Esophagus squamous epithelium (tissue), 4 donors: ENCODE measurements at regions not wholly inside any gene's neighbourhood (a gene's known extent, or its start where the extent isn't known, plus 50 kb on each side); places are given as distances from the start of the nearest gene placed in this dataset.

Source experiments
- CTCF ChIP-seq, 6 experiments: fragments of 450-650 bp in 4 of 6; fragments of 200-600 bp in 2 of 6; sonication (generic) in 2 of 6; IDR thresholded peaks; one replicate each; pipeline ENCODE4 v1.5.1; 2016 to 2019; ENCODE audit warnings: antibody characterized with exemption in 6 of 6, mild to moderate bottlenecking in 4 of 6, moderate library complexity in 4 of 6
- POLR2A ChIP-seq, 4 donors: fragments of 450-650 bp; IDR thresholded peaks; one replicate each; pipeline ENCODE4 v1.6.1; 2017; ENCODE audit warnings: antibody characterized with exemption in 4 of 4, mild to moderate bottlenecking in 4 of 4, moderate library complexity in 3 of 4

- TF ChIP-seq POLR2A (IDR thresholded peaks at IDR 0.05) (no peak), CTCF (IDR thresholded peaks at IDR 0.05) (no peak)
Measured at GRCh38 chr6:40930045-40930444, 109.0 kb downstream of the UNC5CL start.
